ENCODE measurements at regions not wholly inside any gene's neighbourhood (a gene's known extent, or its start where the extent isn't known, plus 50 kb on each side); places are given as distances from the start of the nearest gene placed in this dataset.

DNA sequence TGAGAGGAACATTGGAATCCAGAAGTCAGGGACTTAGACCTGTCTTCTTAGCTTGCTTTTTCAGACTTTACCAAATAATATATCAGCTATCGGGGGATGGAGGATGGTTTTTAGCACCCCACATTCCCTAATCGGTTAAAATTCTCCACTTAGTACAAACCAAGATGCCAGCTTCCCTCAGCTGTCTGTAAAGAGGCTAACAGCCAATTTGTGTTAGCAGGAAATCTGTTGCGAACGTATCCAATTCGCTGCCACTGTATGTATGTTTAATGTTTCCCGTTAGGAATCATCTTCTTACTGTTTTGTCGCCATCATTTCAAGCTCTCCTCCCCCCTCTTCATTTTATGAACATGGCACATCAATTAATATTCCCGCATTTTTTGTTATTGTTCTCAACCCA lies 289.0 kb downstream of the BCL11B start:
- ChIA-PET CTCF (no interaction called here), POLR2A (no interaction called here)

DNA sequence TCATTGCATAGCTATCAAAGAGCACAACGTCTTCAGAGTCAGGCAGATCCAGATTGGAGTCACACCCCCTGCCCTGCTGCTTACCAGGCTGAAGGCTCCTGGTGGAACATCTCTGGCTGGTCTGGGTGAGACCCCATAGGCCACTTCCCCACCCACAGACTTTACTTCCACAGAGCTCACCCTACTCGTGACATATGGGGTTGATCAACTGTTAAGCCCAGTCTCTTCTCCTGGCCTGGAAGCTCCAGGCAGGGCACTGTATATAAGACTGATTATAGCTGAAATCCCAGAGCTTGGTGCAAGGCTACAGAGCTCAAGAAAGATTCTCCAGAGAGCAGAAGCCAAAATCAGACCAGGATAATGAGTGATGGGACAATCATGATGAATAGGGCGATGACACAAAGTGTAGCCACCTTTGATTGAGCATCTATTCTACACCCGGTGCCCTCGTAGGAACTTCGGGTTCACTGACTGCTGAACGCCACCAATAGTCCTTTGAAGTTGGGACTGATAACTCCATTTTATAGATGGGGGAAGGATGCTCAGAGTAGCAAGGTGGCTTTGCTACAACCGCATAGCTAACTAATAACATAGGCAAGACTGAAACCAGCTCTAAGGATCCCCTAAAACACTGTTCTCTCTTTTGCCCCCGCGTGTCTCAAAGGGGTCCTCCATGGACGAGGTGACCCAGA lies 287.8 kb downstream of the BCL11B start:
- no peak for DNase-seq (ENCODE audit: extremely low spot score)
- ChIA-PET CTCF (no interaction called here), POLR2A (no interaction called here)
- TF ChIP-seq, protein P1, sequence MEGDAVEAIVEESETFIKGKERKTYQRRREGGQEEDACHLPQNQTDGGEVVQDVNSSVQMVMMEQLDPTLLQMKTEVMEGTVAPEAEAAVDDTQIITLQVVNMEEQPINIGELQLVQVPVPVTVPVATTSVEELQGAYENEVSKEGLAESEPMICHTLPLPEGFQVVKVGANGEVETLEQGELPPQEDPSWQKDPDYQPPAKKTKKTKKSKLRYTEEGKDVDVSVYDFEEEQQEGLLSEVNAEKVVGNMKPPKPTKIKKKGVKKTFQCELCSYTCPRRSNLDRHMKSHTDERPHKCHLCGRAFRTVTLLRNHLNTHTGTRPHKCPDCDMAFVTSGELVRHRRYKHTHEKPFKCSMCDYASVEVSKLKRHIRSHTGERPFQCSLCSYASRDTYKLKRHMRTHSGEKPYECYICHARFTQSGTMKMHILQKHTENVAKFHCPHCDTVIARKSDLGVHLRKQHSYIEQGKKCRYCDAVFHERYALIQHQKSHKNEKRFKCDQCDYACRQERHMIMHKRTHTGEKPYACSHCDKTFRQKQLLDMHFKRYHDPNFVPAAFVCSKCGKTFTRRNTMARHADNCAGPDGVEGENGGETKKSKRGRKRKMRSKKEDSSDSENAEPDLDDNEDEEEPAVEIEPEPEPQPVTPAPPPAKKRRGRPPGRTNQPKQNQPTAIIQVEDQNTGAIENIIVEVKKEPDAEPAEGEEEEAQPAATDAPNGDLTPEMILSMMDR (IDR thresholded peaks at IDR 0.05; ENCODE audit: control extremely low read depth, extremely low read depth, low read depth, missing control alignments) = no peak

More for the DNA sequence above, 289.0 kb downstream of the BCL11B start:
- DNase-seq (ENCODE audit: extremely low spot score) = no peak
- TF ChIP-seq, protein P1 (IDR thresholded peaks at IDR 0.05; ENCODE audit: control extremely low read depth, extremely low read depth, low read depth, missing control alignments) = no peak

DNA sequence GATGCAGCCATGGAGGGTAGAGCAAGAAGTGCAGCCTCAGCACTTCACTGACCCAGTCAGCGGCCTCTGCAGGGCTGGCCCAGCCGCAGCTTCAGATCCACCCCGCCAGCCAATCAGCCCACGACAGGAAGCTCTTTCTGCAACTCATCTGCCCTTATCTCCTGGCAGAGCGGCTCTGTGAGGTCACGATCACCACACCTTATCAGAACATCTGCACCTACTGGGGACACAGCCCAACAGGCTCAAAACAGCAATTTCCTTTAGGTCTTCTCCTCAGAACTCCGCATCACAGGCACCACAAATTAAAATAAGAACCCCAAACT lies 287.3 kb downstream of the BCL11B start:
- POLR2A ChIA-PET = no interaction called here
- CTCF ChIA-PET = no interaction called here
- TF ChIP-seq, protein P1 (IDR thresholded peaks at IDR 0.05; ENCODE audit: control extremely low read depth, extremely low read depth, low read depth, missing control alignments) = no peak
- no peak for DNase-seq (ENCODE audit: extremely low spot score)

DNA sequence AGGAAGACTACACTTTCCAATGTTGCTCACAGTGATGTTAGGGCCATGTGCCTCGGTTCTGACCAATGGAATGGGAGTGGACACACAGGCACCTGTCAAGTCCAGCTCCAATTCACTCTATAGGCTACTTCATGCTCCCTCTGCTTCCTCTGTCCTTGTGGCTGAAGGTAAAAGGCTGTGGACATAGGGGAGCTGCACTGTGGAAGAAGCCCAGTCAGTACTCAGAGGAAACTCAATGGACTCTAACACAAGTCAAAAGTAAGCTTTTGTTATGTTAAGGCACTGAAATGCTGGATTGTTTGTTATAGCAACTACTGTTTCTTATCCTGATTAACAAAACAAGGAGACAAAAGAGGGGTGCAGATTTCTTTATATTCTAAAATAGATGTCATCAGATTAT lies 278.2 kb downstream of the BCL11B start:
- ChIA-PET CTCF (interaction anchor here (1.0 kb wide), 1 partner anchor 9 kb away, joined by 3 read pairs; no protein-coding TSS in a partner anchor), POLR2A (no interaction called here)
- TF ChIP-seq, protein P1 (IDR thresholded peaks at IDR 0.05; ENCODE audit: control extremely low read depth, extremely low read depth, low read depth, missing control alignments) = no peak
- no peak for DNase-seq (ENCODE audit: extremely low spot score)

DNA sequence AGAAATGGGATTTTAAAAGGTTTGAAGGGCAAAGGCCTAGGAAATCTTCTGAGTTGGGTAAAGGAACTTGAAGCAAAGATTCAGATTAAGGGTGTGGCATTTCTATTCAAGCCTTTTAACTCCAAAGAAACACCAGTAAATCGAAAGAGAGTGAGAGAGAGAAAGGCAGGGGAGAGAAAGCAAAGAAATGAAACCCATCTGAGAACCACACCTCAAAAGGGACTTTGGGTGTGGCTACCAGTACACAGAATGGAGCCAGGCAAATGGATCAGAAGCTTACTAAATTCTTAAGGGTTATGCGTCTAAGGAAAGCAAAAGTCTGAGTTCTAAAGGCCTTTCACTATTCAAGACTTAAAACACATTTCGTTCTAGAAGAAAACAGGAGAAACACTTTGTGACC lies 277.4 kb downstream of the BCL11B start:
- TF ChIP-seq, protein P1 (IDR thresholded peaks at IDR 0.05; ENCODE audit: control extremely low read depth, extremely low read depth, low read depth, missing control alignments) = no peak
- ChIA-PET POLR2A (no interaction called here), CTCF (no interaction called here)
- DNase-seq (ENCODE audit: extremely low spot score) = no peak

DNA sequence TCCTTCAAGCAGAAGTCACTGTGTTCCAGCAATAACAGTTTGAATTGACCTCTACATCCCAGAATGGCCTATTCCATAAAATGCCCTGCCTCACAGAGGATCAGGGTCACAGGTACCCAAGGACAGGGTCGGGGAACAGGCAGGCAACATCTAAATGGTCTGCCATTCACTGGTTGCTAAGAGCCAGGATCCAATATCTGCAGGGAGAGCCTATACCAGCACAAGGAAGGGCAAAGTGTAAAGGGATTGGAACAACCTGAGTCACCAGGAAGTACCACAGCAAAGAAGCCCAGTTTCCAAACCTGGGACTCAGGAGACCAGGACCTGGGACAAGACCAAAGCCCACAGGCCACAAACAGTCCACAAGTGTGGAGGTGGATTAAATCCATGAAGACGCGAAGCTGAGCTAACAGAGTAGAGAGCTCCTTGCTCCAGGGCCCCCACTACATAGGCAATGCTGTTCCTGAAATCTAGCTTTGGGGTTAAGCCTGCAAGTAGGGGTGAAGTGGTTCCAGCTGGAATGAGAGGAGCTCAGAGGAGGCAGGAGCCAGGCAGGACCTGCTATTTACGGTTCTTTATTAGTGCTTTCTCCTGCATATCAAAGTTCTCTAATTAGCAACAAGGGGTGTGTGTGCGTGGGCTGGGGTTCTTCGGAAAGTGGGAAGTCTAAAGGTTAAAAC lies 274.3 kb downstream of the BCL11B start:
- ChIA-PET POLR2A (no interaction called here), CTCF (no interaction called here)
- no peak for DNase-seq (ENCODE audit: extremely low spot score)
- TF ChIP-seq, protein P1 (IDR thresholded peaks at IDR 0.05; ENCODE audit: control extremely low read depth, extremely low read depth, low read depth, missing control alignments) = no peak
